ENCODE measurements at regions not wholly inside any gene's neighbourhood (a gene's known extent, or its start where the extent isn't known, plus 50 kb on each side); places are given as distances from the start of the nearest gene placed in this dataset.

DNA sequence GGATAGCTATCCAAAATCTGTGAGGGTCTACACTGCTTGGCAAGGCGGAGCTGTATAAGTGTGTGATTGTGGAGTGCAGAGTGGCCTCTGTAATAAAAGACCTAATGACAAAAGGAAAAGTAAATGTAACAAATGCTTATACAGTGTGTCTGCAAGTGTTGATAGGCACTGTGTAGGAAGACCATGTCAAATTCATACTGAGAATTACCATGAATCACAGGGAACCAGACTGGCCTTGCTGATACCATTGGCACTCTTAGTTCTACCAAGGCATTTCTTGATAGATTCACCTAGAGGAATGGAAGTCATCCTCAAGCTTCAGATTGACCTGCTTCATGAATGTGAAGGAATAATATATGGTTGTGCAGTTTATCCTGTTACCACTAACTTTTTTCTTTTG, 58.8 kb downstream of the CYCS start:
- Histone ChIP-seq H3K9me2 (replicated peaks; ENCODE audit: insufficient read depth, low read length) (no peaks in the 10 kb centered on the region), H3K79me2 (ENCODE audit: insufficient read depth, low read length) (no peaks in the 10 kb centered on the region)

DNA sequence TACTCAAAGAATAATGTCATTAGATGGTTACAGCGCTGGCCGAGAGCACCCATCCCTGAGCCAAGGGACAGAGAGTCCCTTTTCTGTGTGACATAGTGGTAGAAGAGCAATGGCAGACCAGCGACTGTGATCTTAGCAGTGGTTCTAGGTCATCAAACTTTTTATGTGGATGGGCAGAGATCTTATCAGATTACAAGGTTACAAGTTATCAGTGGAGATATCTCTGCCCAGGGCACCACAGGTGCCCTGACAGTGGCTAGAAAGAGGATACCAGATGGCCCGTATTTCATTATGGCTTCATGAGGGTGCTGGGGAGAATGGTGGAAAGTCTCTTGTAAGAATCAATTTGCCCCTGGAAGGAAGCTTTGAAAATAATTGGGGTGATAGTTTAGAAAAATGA, 62.7 kb downstream of the CYCS start:
- Histone ChIP-seq H3K9me2 (replicated peaks; ENCODE audit: insufficient read depth, low read length) (no peaks in the 10 kb centered on the region), H3K4me3 (ENCODE audit: insufficient read depth, low read length, poor library complexity, severe bottlenecking) (no peak overlapping the region), H3K36me3 (ENCODE audit: low read length) (no peaks in the 10 kb centered on the region), H4K20me1 (ENCODE audit: low read depth, low read length) (no peaks in the 10 kb centered on the region), H3K27ac (ENCODE audit: low read depth, low read length) (no peak overlapping the region), H2AFZ (ENCODE audit: low read depth, low read length, severe bottlenecking) (no peak overlapping the region), H3K9me3 (ENCODE audit: insufficient read depth, low read length) (no peaks in the 10 kb centered on the region), H3F3A (ENCODE audit: insufficient read depth) (no peaks in the 10 kb centered on the region), H3K4me2 (ENCODE audit: low read depth, low read length, poor library complexity, severe bottlenecking) (no peak overlapping the region), H3K79me2 (ENCODE audit: insufficient read depth, low read length) (no peaks in the 10 kb centered on the region), H3K9ac (ENCODE audit: low read length) (no peak overlapping the region), H3K27me3 (ENCODE audit: low read length) (no peaks in the 10 kb centered on the region)
- TF ChIP-seq, protein P1, sequence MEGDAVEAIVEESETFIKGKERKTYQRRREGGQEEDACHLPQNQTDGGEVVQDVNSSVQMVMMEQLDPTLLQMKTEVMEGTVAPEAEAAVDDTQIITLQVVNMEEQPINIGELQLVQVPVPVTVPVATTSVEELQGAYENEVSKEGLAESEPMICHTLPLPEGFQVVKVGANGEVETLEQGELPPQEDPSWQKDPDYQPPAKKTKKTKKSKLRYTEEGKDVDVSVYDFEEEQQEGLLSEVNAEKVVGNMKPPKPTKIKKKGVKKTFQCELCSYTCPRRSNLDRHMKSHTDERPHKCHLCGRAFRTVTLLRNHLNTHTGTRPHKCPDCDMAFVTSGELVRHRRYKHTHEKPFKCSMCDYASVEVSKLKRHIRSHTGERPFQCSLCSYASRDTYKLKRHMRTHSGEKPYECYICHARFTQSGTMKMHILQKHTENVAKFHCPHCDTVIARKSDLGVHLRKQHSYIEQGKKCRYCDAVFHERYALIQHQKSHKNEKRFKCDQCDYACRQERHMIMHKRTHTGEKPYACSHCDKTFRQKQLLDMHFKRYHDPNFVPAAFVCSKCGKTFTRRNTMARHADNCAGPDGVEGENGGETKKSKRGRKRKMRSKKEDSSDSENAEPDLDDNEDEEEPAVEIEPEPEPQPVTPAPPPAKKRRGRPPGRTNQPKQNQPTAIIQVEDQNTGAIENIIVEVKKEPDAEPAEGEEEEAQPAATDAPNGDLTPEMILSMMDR (IDR thresholded peaks at IDR 0.05; ENCODE audit: insufficient read depth, low read length, poor library complexity, severe bottlenecking): no peak
- no peak for TF ChIP-seq EZH2phosphoT487 (conservative IDR thresholded peaks at IDR 0.05; ENCODE audit: low read length)

More for the DNA sequence above, 58.8 kb downstream of the CYCS start:
- Histone ChIP-seq H4K20me1 (ENCODE audit: low read depth, low read length) (no peaks in the 10 kb centered on the region), H3K9ac (ENCODE audit: low read length) (no peak overlapping the region), H3K36me3 (ENCODE audit: low read length) (no peaks in the 10 kb centered on the region), H3K4me2 (ENCODE audit: low read depth, low read length, poor library complexity, severe bottlenecking) (no peak overlapping the region), H2AFZ (ENCODE audit: low read depth, low read length, severe bottlenecking) (no peak overlapping the region), H3F3A (ENCODE audit: insufficient read depth) (no peaks in the 10 kb centered on the region), H3K27ac (ENCODE audit: low read depth, low read length) (no peak overlapping the region), H3K4me3 (ENCODE audit: insufficient read depth, low read length, poor library complexity, severe bottlenecking) (no peak overlapping the region), H3K9me3 (ENCODE audit: insufficient read depth, low read length) (no peaks in the 10 kb centered on the region), H3K27me3 (ENCODE audit: low read length) (no peaks in the 10 kb centered on the region)
- TF ChIP-seq EZH2phosphoT487 (conservative IDR thresholded peaks at IDR 0.05; ENCODE audit: low read length): no peak
- TF ChIP-seq, protein P1 (IDR thresholded peaks at IDR 0.05; ENCODE audit: insufficient read depth, low read length, poor library complexity, severe bottlenecking): no peak

DNA sequence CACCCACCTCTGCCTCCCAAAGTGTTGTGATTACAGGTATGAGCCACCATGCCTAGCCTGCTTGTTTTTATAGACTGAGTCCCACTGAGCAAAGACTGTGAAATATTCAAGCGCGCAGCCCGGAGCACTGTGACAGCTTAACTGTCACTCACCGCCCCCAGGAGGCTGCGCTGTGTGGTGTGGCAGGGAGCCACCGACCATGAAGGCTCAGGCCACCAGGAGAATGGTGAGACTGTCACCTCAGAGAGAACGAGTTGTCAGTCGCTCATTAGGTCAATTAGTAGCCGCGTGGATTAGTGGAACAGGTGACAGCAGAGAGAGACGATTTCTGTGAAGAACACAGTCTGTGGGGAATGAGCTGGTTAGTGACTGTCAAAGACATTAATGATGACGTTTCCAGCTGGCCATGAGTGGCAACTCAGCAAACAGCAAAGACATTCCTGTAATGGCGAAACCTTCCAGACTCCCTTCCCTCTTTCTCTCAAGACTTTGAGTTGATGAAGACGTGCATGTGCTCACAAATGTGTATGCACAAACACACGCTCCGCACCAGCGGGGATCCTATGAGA, 64.5 kb downstream of the CYCS start:
- Histone ChIP-seq H3F3A (ENCODE audit: insufficient read depth) (no peaks in the 10 kb centered on the region), H3K9me2 (replicated peaks; ENCODE audit: insufficient read depth, low read length) (no peaks in the 10 kb centered on the region), H3K9me3 (ENCODE audit: insufficient read depth, low read length) (no peaks in the 10 kb centered on the region), H4K20me1 (ENCODE audit: low read depth, low read length) (no peaks in the 10 kb centered on the region), H3K36me3 (ENCODE audit: low read length) (no peaks in the 10 kb centered on the region), H3K4me3 (ENCODE audit: insufficient read depth, low read length, poor library complexity, severe bottlenecking) (no peak overlapping the region), H3K27ac (ENCODE audit: low read depth, low read length) (no peak overlapping the region), H3K27me3 (ENCODE audit: low read length) (no peaks in the 10 kb centered on the region), H3K79me2 (ENCODE audit: insufficient read depth, low read length) (no peaks in the 10 kb centered on the region), H2AFZ (ENCODE audit: low read depth, low read length, severe bottlenecking) (no peak overlapping the region), H3K9ac (ENCODE audit: low read length) (no peak overlapping the region), H3K4me2 (ENCODE audit: low read depth, low read length, poor library complexity, severe bottlenecking) (no peak overlapping the region)
- TF ChIP-seq, protein P1 (IDR thresholded peaks at IDR 0.05; ENCODE audit: insufficient read depth, low read length, poor library complexity, severe bottlenecking): no peak
- no peak for TF ChIP-seq EZH2phosphoT487 (conservative IDR thresholded peaks at IDR 0.05; ENCODE audit: low read length)

Data from SU-DHL-6 (cell line).